ENCODE measurements at regions not wholly inside any gene's neighbourhood (a gene's known extent, or its start where the extent isn't known, plus 50 kb on each side); places are given as distances from the start of the nearest gene placed in this dataset.
A peak's percentile ranks its signal among the peaks of the same experiment; 100 is the strongest.

- no peak for DNase-seq (ENCODE audit: low spot score)
These were observed 483.1 kb upstream of the PSMD7 start for GRCh38 chr16:73813527-73813926.

DNA sequence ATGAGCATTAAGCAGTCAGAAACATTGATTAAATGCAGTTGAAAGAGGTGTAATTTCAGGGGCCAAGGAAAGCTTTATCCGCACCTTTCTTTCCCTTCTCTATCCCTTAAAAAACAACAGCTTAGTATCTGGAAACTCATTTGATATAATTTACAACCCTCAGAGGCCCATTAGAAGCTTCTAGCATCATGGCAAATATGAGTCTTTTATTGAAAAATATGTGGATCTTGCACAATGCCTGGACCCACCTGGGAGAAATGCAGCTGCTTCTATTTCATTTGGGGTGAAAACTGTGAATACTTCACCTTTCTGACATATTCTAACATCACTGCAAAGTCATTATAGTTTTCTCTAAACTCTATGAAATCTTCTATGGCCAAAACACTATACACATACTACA lies 492.2 kb upstream of the PSMD7 start:
- no peak for DNase-seq (ENCODE audit: low spot score)

GRCh38 chr16:73798471-73798870 lies 498.1 kb upstream of the PSMD7 start:
- no peak for DNase-seq (ENCODE audit: low spot score)

DNA sequence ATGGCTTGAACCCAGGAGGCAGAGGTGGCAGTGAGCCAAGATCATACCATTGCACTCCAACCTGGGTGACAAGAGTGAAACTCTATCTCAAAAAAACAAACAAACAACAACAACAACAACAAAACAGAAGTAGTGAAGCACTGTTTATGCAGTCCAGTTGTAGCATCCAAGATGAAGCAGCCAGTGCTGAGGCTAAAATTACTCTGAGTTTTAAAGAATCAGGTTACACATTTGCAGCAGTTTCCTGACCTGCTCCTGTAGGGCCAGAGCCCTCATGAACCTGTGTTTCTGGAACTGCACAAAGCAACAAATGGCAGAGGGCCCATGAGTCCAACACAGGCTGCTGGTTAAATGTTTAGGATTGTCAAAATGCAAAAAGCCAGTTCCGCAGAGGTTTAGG lies 499.5 kb upstream of the PSMD7 start:
- no peak for DNase-seq (ENCODE audit: low spot score)

DNA sequence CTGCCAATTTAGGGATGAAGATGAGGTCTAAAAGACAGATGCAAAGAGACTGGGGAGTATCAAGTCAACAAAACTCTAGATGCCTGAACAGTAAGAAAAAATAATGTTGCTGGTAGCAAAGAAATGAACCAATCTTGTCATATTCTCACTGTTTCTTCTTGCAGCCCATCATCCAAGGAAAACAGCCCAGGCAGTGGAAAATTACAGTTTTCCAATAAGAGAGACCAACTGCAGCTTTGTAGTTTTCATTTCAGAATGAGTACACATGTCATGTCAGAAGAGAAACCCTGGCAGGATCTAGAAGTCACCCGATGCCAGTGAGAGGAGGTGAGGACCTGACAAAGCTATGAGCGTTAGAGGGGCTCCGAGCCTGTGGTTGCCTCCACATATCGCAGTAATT lies 500.4 kb upstream of the PSMD7 start:
- DNase-seq (ENCODE audit: low spot score) = peak; percentile 10

GRCh38 chr16:73794994-73795393 lies 501.6 kb upstream of the PSMD7 start:
- peak; percentile 46 for DNase-seq (ENCODE audit: low spot score)

- DNase-seq (ENCODE audit: low spot score) = no peak
These were observed 502.7 kb upstream of the PSMD7 start for GRCh38 chr16:73793871-73794437.

- no peak for DNase-seq (ENCODE audit: low spot score)
These were observed 503.4 kb upstream of the PSMD7 start for GRCh38 chr16:73793260-73793659.

DNA sequence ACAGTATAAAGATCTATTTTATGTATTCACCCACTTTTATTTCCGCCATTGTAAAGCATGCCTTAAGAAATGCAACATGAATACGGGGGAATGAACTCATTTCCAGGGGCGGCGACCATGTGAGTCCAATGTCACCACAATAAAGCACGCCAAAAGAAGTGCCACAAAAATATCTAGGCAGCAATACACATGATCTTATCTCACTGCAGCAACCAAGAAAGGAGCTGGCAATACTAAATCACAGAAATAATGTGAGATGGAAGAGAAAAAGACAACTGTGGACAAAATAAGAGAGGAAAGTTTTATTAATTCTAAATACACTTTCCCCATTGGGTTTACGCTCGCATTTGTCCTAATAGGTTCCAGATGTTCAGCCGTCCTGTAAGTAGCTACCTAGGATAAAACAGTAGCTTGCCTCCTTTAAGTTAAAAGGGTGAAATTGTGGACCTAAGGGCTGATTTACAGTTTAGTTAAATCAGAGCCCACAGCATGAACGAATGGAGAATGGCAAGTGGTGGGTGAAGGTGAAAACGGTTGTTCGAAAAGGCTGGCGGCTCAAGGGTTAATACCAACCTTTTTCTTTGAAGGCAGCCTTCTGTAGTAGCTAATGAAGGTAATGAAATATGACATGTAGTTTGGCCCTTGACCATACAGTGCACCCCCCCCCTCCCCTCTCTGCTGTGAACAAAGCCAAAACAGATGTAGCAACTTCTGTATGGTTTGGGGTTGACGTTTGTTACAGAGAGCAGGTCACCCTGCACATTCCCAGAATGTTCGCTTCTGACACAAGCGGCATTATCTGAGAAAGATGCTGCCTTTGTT lies 504.2 kb upstream of the PSMD7 start:
- DNase-seq (ENCODE audit: low spot score) = peak; percentile 9

DNA sequence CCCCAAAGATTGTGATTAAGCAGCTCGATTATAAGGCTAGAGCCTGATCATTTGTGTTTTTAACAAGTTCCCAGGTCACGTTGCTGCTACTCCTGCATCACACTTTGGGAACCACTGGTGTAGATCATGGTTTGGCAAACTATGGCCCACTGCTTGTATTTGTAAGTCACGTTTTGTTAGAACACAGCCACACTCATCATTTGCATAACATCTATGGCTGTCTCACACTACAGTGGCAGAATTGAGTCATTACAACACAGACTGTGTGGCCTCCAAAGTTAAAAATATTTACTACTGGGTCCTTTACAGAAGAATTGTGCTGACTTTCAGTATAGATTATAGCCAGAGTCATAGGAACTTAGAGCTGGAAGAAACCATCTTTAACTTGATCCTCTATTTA lies 515.3 kb upstream of the PSMD7 start:
- no peak for DNase-seq (ENCODE audit: low spot score)

DNA sequence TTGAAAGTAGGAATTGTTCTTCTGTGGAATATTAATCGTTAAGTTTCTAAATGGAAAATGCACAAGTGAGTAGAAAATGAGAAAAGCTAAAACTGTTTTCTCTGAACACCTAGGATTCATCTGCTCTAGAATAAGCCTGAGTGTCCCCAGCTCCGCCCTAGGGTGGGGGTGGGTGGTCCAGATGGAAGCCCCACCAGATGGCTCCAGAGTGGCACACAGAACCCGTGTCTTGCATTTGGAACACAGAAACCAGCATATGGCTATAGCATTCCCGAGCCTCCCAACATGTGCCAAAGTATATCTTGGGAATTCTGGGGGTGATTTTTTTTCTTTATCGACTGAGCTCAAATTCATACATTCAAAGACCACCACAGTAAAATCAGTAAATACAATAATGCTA lies 517.7 kb upstream of the PSMD7 start:
- DNase-seq (ENCODE audit: low spot score) = no peak

DNA sequence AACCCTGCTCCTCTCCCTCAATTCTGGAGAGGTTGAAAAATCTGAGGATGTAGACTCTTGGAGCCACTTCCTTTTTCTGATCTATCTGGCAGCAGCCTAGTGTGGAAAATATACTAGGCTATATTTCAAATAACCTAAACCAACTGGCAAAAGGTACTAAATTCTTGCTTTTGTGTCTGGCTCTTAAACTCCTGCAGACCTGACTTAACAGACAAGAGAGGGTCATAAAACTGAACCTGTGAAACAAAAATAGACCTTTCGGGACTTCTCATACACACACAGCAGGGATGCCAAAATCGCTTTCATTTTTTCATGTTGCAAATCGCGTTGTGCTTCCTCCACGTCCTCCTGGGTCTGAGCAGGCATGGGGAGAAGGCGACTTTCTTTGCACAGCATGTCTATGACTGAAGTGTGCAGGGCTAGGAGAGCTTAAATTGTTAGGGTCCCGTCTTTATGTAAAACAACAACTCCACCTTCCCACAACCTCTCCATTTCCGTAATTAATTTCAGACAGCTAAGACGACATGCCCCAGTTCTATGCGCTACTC lies 520.7 kb upstream of the PSMD7 start:
- no peak for DNase-seq (ENCODE audit: low spot score)

DNA sequence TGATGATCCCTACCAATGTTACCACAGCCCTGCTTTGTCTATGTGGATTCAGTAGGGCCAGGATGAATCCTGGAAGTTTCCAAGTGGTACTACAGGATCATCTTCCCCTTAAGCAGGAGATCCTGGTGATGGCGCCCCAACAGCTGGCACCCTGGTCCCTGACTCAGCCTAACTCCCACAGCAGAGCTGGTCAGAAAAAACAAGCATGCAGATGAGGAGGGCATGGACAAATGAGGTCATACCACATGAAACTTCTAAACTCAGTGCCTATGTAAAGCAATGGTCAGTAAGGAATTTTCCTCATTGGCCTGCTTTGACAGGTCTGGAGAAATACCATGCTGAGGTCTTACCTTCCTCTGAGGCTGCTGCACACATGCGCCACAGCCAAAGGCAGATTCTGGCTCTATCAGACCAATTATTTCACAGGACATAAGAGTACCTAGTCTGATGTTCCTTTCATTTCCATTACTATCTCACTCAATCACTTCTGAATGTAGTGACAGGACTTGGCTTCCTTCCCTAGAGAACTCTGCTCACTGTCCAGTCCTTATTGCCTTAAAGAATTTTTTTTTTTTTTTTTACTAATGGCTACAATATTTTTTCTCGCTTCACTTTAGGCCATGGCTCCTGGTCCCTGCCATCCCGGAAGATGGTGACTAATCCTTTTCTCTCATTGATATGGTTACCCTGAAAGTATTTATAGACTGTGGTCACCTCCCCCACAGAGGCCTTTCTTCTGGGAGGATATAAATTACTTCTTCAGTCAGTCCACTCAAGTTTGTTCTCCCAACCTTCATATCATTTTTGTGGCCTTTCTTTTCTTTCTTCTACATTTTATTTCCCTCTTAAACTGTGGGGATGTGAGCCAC lies 525.2 kb upstream of the PSMD7 start:
- no peak for DNase-seq (ENCODE audit: low spot score)

DNA sequence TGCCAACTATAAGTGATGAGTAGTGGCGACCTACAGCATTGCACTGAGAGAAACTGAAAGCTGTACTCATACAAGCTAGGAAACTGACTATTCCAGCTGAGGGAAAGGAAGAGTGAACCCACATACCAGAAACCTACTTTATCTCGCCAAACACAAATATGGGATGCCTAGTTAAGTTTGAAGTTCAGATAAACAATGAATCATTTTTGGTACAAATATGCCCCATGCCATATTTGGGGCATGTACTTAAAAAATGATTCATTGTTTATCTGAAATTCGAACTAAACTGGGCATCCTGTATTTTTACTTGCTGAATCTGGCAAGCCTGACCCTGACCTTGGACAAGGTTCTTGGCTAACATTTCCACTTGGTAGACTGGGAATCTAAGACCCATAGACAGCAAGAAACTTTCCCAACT lies 527.8 kb upstream of the PSMD7 start:
- no peak for DNase-seq (ENCODE audit: low spot score)

DNA sequence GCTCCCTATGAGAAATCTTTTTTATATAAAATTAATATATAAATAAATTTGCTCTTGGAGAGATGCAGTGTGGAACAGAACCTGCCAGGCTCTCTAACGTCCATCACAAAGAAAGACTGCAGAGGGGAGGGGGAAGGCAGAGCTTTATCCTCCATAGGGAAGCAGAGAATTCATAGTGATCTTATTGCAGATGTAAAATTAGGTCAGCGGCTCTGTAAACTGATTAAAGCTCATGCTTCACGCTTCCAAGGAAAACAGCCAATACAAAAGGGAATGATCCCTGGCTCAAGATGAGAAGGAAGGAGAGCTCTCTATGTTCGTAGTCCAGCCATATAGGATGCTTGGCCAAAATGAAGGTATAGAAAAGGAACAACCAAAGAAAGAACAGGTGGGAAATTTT lies 532.3 kb upstream of the PSMD7 start:
- DNase-seq (ENCODE audit: low spot score) = no peak

DNA sequence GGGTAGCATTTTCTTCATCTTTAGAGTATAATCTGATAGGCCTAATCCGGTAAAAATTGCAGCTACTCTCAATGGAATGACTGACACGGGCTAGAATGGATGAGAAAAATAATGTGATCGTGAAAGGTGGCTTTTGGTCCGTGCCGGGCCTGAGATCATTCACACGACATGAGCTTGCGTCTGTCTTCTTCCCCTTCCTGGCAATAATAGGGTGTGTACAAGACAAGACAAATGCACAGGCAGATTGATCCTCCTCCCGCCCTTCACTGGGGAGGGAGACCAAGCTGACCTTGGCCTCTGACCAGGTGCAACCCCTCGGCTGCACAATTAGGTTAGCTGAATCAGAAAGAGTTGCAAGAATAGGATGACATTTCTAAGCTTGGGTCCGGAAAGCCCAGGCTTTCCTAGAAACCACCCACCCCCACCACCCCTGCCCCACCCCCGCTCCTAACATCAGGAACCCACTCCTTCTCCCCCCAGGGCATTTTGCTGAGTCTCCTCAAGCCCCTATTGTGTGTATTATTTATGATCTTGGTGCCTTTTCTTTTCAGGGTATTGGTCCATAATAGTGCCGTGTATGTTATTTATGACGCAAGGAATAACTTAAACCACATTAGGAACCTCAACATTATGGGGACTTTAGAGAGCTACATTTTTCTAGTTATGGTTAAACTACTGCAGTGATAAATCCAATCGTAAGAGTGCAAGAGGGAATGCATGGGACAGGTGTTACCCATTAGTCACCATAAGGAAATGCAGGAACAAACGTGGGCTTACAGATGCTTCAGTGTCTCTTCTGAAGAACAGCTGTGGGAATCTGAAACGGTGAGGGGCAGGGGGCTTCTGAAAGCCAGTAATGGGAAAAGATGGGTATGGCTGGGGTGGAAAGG lies 540.1 kb upstream of the PSMD7 start:
- no peak for DNase-seq (ENCODE audit: low spot score)

GRCh38 chr16:73753931-73754330 lies 542.7 kb upstream of the PSMD7 start:
- no peak for DNase-seq (ENCODE audit: low spot score)

DNA sequence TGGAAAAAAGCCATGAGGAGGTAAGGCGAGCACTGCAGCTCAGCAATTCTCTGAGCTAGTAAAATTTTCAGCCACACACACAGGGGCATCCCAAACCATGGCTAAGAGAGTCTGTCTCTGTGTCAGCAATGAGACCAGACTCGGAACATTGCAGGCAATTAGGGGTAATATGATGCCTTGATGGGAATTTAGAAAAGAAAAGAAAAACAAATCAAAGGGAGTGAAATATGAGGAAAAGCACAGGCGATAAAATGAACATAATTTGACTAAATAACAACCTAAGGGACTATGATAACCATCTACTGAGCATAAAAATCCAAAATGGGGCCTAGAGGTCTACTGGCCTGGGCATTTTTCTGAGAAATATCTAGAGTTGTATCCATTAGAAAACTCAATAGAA lies 546.0 kb upstream of the PSMD7 start:
- DNase-seq (ENCODE audit: low spot score) = no peak

DNA sequence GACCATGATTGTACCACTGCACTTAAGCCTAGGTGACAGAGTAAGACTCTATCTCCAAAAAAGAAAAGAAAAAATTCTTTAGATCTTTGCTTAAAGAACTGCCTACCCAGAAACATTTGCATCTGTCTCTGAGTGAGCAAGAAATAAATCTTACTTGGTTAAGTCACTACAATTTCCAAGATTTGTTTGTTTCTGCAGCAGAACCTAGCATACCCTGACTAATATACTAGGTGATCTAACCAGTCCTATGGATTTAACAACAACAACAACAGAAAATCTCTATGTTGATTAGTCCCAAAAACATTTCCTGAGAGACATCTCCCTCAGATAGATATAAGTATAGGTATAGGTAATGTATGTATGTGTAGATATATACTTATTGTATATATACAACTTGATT lies 549.3 kb upstream of the PSMD7 start:
- DNase-seq (ENCODE audit: low spot score) = no peak

DNA sequence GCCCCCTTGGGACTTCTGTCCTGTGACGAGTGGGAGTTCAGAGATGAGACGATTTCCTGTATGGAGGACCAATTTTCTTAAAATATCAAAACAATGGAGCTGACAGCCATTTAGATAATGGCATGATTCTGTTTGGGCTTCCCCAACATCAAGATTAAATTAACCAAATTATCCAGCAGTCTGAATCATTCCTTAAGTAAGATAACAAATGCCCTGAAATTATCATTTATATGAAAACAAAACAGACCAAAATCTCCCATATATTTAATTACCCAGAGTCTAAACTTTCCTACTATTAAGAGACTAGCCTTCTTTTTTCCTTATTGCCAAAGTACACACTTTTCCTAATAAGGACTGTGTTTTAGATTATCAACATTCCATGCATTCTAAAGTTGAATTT lies 550.1 kb upstream of the PSMD7 start:
- no peak for DNase-seq (ENCODE audit: low spot score)

DNA sequence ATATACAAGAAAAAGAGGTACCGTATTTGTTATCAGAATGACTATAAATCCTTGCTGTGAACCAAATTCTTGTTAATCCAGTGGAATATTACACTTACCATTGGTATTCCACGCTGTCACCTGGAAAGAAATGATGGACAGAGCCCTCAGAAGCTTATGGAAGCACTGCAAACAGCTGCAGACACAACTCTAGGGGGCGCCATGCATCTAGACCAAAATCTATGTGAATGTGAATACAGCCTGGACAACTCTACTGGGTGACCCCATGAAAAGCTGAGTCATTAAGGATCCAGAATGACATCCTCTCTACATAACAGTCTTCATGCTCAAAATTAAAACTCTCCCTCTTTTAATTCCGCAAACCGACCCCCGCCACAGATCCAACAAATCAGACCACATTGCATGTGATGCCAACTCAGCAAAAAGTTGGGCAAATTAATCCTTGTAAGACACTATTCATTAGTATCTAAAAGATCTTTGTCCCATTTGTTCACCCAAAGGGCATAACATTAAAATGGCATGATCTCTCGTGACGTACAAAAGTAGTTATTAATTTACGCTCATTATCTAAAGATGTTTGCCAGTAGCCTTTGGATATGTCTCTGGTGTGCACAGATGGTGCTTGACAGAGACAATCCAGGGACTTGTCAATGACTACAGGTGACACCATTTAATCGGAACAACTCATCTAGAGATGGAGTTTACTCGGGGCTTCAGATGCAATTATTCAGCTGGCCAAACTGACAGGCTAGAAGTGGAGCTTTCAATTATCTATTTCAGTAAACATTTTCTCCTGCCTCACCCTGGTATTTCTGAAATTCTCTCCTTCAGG lies 552.7 kb upstream of the PSMD7 start:
- no peak for DNase-seq (ENCODE audit: low spot score)

Data from pons (tissue), 1 donor.